Neuronal stem cell (in vitro differentiated cells): ENCODE measurements at regions not wholly inside any gene's neighbourhood (a gene's known extent, or its start where the extent isn't known, plus 50 kb on each side); places are given as distances from the start of the nearest gene placed in this dataset.

Experiments
- DNase-seq: peaks from one replicate; pipeline ENCODE4 v3.0.0-alpha.2; 2013; ENCODE audit warnings: low spot score
- H2AFZ ChIP-seq: one replicate; pipeline ENCODE4 v1.6.1; 2013; ENCODE audit warnings: mild to moderate bottlenecking, low read length, inconsistent platforms
- H2AK5ac ChIP-seq: 2 replicates; pipeline ENCODE4 v1.6.1; 2013; ENCODE audit warnings: low read depth, mild to moderate bottlenecking, inconsistent platforms, low read length, moderate library complexity, mixed read lengths
- H2BK120ac ChIP-seq: 2 replicates; pipeline ENCODE4 v1.6.1; 2013; ENCODE audit warnings: low read depth, mild to moderate bottlenecking, inconsistent platforms, low read length, moderate library complexity, mixed read lengths
- H2BK12ac ChIP-seq: one replicate; pipeline ENCODE4 v1.6.1; 2013; ENCODE audit warnings: low read length, inconsistent platforms
- H2BK15ac ChIP-seq: 2 replicates; pipeline ENCODE4 v1.6.1; 2013; ENCODE audit warnings: mild to moderate bottlenecking, low read length, inconsistent platforms, mixed read lengths
- H2BK5ac ChIP-seq: one replicate; pipeline ENCODE4 v1.6.1; 2013; ENCODE audit warnings: inconsistent platforms, mild to moderate bottlenecking, low read length, moderate library complexity
- H3K14ac ChIP-seq: one replicate; pipeline ENCODE4 v1.6.1; 2013; ENCODE audit warnings: low read length, inconsistent platforms
- H3K18ac ChIP-seq: 2 replicates; pipeline ENCODE4 v1.6.1; 2013; ENCODE audit warnings: low read length, inconsistent platforms
- H3K23ac ChIP-seq: 2 replicates; pipeline ENCODE4 v1.6.1; 2013; ENCODE audit warnings: low read depth, mild to moderate bottlenecking, mixed read lengths, low read length, inconsistent platforms; ENCODE audit not compliant: poor library complexity
- H3K27ac ChIP-seq: replicated peaks from 3 replicates; pipeline ENCODE4 v1.5.1; 2013; ENCODE audit warnings: low read length, inconsistent platforms
- H3K27me3 ChIP-seq, 3 experiments: 2 replicates each; pipeline ENCODE4 v1.6.1; 2013; ENCODE audit warnings: low read length in 3 of 3, mild to moderate bottlenecking in 2 of 3, inconsistent platforms in 1 of 3, low read depth in 1 of 3, mixed read lengths in 1 of 3, moderate library complexity in 1 of 3; ENCODE audit not compliant: control insufficient read depth in 3 of 3, insufficient read depth in 3 of 3
- H3K36me3 ChIP-seq, 2 donors: replicated peaks in 1 of 2; 2 replicates each; pipeline ENCODE4 v1.6.1; 2013; ENCODE audit warnings: low read length in 2 of 2; ENCODE audit not compliant: control insufficient read depth in 2 of 2, insufficient read depth in 2 of 2
- H3K4ac ChIP-seq: 2 replicates; pipeline ENCODE4 v1.6.1; 2013; ENCODE audit warnings: inconsistent platforms, mild to moderate bottlenecking, low read length, moderate library complexity
- H3K4me1 ChIP-seq, 2 donors: 1 replicate in 1 of 2; 2 replicates in 1 of 2; pipeline ENCODE4 v1.6.1; 2013; ENCODE audit warnings: low read length in 2 of 2, low read depth in 1 of 2; ENCODE audit not compliant: control insufficient read depth in 2 of 2, insufficient read depth in 1 of 2
- H3K4me2 ChIP-seq: one replicate; pipeline ENCODE4 v1.6.1; 2013; ENCODE audit warnings: mild to moderate bottlenecking, low read length, inconsistent platforms; ENCODE audit not compliant: insufficient read depth, poor library complexity, severe bottlenecking
- H3K4me3 ChIP-seq, 2 donors: 2 replicates each; pipeline ENCODE4 v1.5.1; 2013; ENCODE audit warnings: low read length in 2 of 2, mild to moderate bottlenecking in 2 of 2, inconsistent platforms in 1 of 2, moderate library complexity in 1 of 2
- H3K79me1 ChIP-seq: one replicate; pipeline ENCODE4 v1.6.1; 2013; ENCODE audit warnings: low read depth, mild to moderate bottlenecking, inconsistent platforms, low read length, moderate library complexity
- H3K9ac ChIP-seq: one replicate; pipeline ENCODE4 v1.6.1; 2013; ENCODE audit warnings: mild to moderate bottlenecking, low read depth, low read length, inconsistent platforms; ENCODE audit not compliant: poor library complexity
- H3K9me3 ChIP-seq, 2 donors: replicated peaks in 1 of 2; 2 replicates each; pipeline versions ENCODE3 to v1.6.1; 2013; ENCODE audit warnings: low read length in 2 of 2, mild to moderate bottlenecking in 2 of 2, inconsistent platforms in 1 of 2, low read depth in 1 of 2, mixed read lengths in 1 of 2, moderate library complexity in 1 of 2; ENCODE audit not compliant: control insufficient read depth in 2 of 2, insufficient read depth in 1 of 2
- H4K8ac ChIP-seq: one replicate; pipeline ENCODE4 v1.6.1; 2013; ENCODE audit warnings: low read depth, mild to moderate bottlenecking, inconsistent platforms, low read length, moderate library complexity
- H4K91ac ChIP-seq: one replicate; pipeline ENCODE4 v1.6.1; 2013; ENCODE audit warnings: low read length, low read depth, mild to moderate bottlenecking, inconsistent platforms; ENCODE audit not compliant: poor library complexity
- WGBS, 2 donors: extraction: QIAGEN DNeasy Blood & Tissue Kit; methylation state at CpG; one replicate each; pipeline ENCODE4 v1.1.7; 2013; ENCODE audit warnings: missing lambda C conversion rate in 2 of 2, mixed read lengths in 1 of 2; ENCODE audit not compliant: insufficient read length in 2 of 2, insufficient replicate concordance in 1 of 2; ENCODE audit errors: extremely low coverage in 2 of 2; 5-methylcytosine and 5-hydroxymethylcytosine counted together

GRCh38 chr12:59393506-59393905 lies 202.3 kb upstream of the SLC16A7 start:
- no peak overlapping the region for H3K27ac ChIP-seq

GRCh38 chr12:59389968-59390576 lies 205.8 kb upstream of the SLC16A7 start:
- H3K27ac ChIP-seq, result no peak overlapping the region
- no peaks in the 10 kb centered on the region for H3K27me3 ChIP-seq
- H3K18ac ChIP-seq, result peak overlapping the region; percentile 76
- H3K4me3 ChIP-seq, result no peak overlapping the region
- no peak overlapping the region for H2AFZ ChIP-seq
- no peaks in the 10 kb centered on the region for H3K4me1 ChIP-seq
- H2BK12ac ChIP-seq, result no peak overlapping the region
- WGBS, 2 donors, result no CpG with 5 or more reads among the region's 13 CpGs
- no peak for DNase-seq
- peaks cover 0 to 1% of the 10 kb centered on the region in 2 donors for H3K9me3 ChIP-seq
- no peak overlapping the region for H2AK5ac ChIP-seq
- peak overlapping the region; percentile 42 for H2BK5ac ChIP-seq
- peak overlapping the region; percentile 23 for H4K8ac ChIP-seq
- H3K4me2 ChIP-seq, result no peak overlapping the region
- H3K79me1 ChIP-seq, result no peaks in the 10 kb centered on the region
- no peak overlapping the region for H3K4ac ChIP-seq
- H2BK15ac ChIP-seq, result no peak overlapping the region
- H3K23ac ChIP-seq, result no peak overlapping the region
- H2BK120ac ChIP-seq, result no peak overlapping the region
- no peak overlapping the region for H3K14ac ChIP-seq
- no peaks in the 10 kb centered on the region for H3K36me3 ChIP-seq
- H4K91ac ChIP-seq, result no peak overlapping the region
- no peak overlapping the region for H3K9ac ChIP-seq

More at GRCh38 chr12:59393506-59393905, 202.3 kb upstream of the SLC16A7 start:
- Histone ChIP-seq H3K79me1 (no peaks in the 10 kb centered on the region), H2BK5ac (no peak overlapping the region), H2BK120ac (no peak overlapping the region), H3K4me2 (no peak overlapping the region), H2AFZ (no peak overlapping the region), H3K18ac (no peak overlapping the region), H3K4me1 (no peaks in the 10 kb centered on the region), H3K27me3 (no peaks in the 10 kb centered on the region), H3K23ac (no peak overlapping the region), H2AK5ac (no peak overlapping the region), H2BK15ac (no peak overlapping the region), H3K36me3 (no peaks in the 10 kb centered on the region), H4K91ac (no peak overlapping the region), H2BK12ac (no peak overlapping the region), H3K4me3 (no peak overlapping the region), H3K14ac (no peak overlapping the region), H3K4ac (no peak overlapping the region), H4K8ac (no peak overlapping the region), H3K9ac (no peak overlapping the region), H3K9me3 (peaks cover 0 to 1% of the 10 kb centered on the region in 2 donors)
- no peak for DNase-seq
- WGBS, 2 donors, result no CpG with 5 or more reads among the region's 4 CpGs

DNA sequence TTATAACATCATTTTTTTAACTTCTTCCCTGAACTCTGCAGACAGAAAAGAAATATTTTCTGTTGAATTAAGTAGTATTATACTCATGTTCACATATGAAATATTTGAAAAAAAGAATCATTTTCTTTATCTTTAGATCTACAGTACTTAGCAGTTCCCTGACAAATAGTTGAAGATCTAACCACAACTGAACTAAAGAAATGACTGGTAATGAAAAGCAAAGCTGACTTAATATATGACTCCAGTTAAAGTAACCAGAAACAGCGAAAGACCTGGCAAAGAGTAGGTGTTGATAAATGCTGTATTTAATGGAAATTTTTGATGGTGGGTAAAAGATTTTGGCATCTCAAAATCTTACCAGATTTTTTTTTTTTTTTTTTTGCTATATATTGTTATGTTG lies 207.1 kb upstream of the SLC16A7 start:
- no peaks in the 10 kb centered on the region for H3K4me1 ChIP-seq
- H3K23ac ChIP-seq, result no peak overlapping the region
- H3K36me3 ChIP-seq, result no peaks in the 10 kb centered on the region
- H3K18ac ChIP-seq, result no peak overlapping the region
- no peak overlapping the region for H3K4me3 ChIP-seq
- H3K27ac ChIP-seq, result no peak overlapping the region
- H3K4me2 ChIP-seq, result no peak overlapping the region
- no peak overlapping the region for H2BK12ac ChIP-seq
- no peak overlapping the region for H2BK5ac ChIP-seq
- H2AFZ ChIP-seq, result no peak overlapping the region
- no peak for DNase-seq
- H2BK120ac ChIP-seq, result no peak overlapping the region
- WGBS, 2 donors, result no CpG with 5 or more reads among the region's 1 CpG
- H3K14ac ChIP-seq, result no peak overlapping the region
- no peaks in the 10 kb centered on the region for H3K27me3 ChIP-seq
- no peaks in the 10 kb centered on the region for H3K79me1 ChIP-seq
- no peak overlapping the region for H4K8ac ChIP-seq
- H2BK15ac ChIP-seq, result no peak overlapping the region
- no peak overlapping the region for H3K4ac ChIP-seq
- no peak overlapping the region for H3K9ac ChIP-seq
- H4K91ac ChIP-seq, result no peak overlapping the region
- no peak overlapping the region for H2AK5ac ChIP-seq
- H3K9me3 ChIP-seq, result peaks cover 0 to 1% of the 10 kb centered on the region in 2 donors

DNA sequence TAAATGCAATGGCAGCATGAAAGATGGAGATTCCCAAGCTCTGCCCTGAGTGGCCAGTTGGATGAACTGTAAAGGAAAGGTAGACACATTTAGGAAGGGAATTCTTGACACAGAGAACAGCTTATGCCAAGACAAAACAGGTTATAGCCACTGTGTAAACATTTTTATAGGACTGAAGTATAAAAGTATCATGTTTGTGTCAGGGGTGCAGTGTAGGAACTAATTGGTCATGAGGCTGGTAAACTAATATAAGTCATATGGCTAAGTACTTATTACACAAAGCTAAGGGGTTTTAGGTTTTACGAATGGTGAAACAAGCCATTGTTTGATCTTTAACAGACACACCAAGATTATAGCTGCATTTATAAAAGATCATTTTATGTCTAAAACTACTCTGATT lies 207.7 kb upstream of the SLC16A7 start:
- no peak for DNase-seq
- Histone ChIP-seq H2BK15ac (no peak overlapping the region), H2AK5ac (no peak overlapping the region), H3K4me2 (no peak overlapping the region), H3K27ac (no peak overlapping the region), H4K91ac (no peak overlapping the region), H2AFZ (no peak overlapping the region), H2BK5ac (no peak overlapping the region), H4K8ac (no peak overlapping the region), H3K9me3 (peaks cover 0 to 1% of the 10 kb centered on the region in 2 donors), H2BK120ac (no peak overlapping the region), H3K4me3 (no peak overlapping the region), H3K79me1 (no peaks in the 10 kb centered on the region), H3K18ac (no peak overlapping the region), H3K4ac (no peak overlapping the region), H3K36me3 (no peaks in the 10 kb centered on the region), H2BK12ac (no peak overlapping the region), H3K23ac (no peak overlapping the region), H3K9ac (no peak overlapping the region), H3K27me3 (no peaks in the 10 kb centered on the region), H3K4me1 (no peaks in the 10 kb centered on the region), H3K14ac (no peak overlapping the region)
- no CpG with 5 or more reads among the region's 1 CpG for WGBS, 2 donors
